ENCODE measurements at regions not wholly inside any gene's neighbourhood (a gene's known extent, or its start where the extent isn't known, plus 50 kb on each side); places are given as distances from the start of the nearest gene placed in this dataset.
"Not testable (repeated sequence)": the region's sequence is repeated elsewhere in the genome, so short reads cannot be mapped to it uniquely, and the experiment has no call there.

GRCh38 chr3:148510561-148510960, 187.1 kb upstream of the AGTR1 start:
- intact Hi-C loops (cut with DNase I) = no loop called here
- Histone ChIP-seq H3K4me1 (no peaks in the 10 kb centered on the region), H3K36me3 (no peaks in the 10 kb centered on the region), H3K27me3 (no peaks in the 10 kb centered on the region), H3K4me3 (no peak overlapping the region), H3K9me3 (no peaks in the 10 kb centered on the region), H3K27ac (no peak overlapping the region)
- TF ChIP-seq CTCF (IDR thresholded peaks at IDR 0.05) = no peak
- DNase-seq (ENCODE audit: low spot score in 2 of 2) = no peak

- Histone ChIP-seq H3K27ac (no peak overlapping the region), H3K4me1 (no peaks in the 10 kb centered on the region), H3K4me3 (no peak overlapping the region), H3K9me3 (no peaks in the 10 kb centered on the region), H3K36me3 (no peaks in the 10 kb centered on the region), H3K27me3 (no peaks in the 10 kb centered on the region)
- intact Hi-C loops (cut with DNase I) = no loop called here
- no peak for DNase-seq (ENCODE audit: low spot score in 2 of 2)
- no peak for TF ChIP-seq CTCF (IDR thresholded peaks at IDR 0.05)
These were observed 185.1 kb upstream of the AGTR1 start for GRCh38 chr3:148512648-148513047.

GRCh38 chr3:148513096-148513543, 184.6 kb upstream of the AGTR1 start:
- intact Hi-C loops (cut with DNase I) = no loop called here
- H3K4me1 ChIP-seq = no peaks in the 10 kb centered on the region
- no peak for TF ChIP-seq CTCF (IDR thresholded peaks at IDR 0.05)
- DNase-seq (ENCODE audit: low spot score in 2 of 2) = no peak
- no peak overlapping the region for H3K4me3 ChIP-seq
- no peaks in the 10 kb centered on the region for H3K36me3 ChIP-seq
- no peaks in the 10 kb centered on the region for H3K27me3 ChIP-seq
- H3K27ac ChIP-seq = no peak overlapping the region
- no peaks in the 10 kb centered on the region for H3K9me3 ChIP-seq

- intact Hi-C loops (cut with DNase I) = no loop called here
- no peak for TF ChIP-seq CTCF (IDR thresholded peaks at IDR 0.05)
- H3K9me3 ChIP-seq = no peaks in the 10 kb centered on the region
- no peak for DNase-seq (ENCODE audit: low spot score in 2 of 2)
- H3K27me3 ChIP-seq = no peaks in the 10 kb centered on the region
- H3K36me3 ChIP-seq = no peaks in the 10 kb centered on the region
- no peak overlapping the region for H3K27ac ChIP-seq
- no peak overlapping the region for H3K4me3 ChIP-seq
- H3K4me1 ChIP-seq = no peaks in the 10 kb centered on the region
These were observed 179.2 kb upstream of the AGTR1 start for GRCh38 chr3:148518520-148518919.

GRCh38 chr3:148525621-148526020, 172.1 kb upstream of the AGTR1 start:
- H3K4me1 ChIP-seq; H3K9me3 ChIP-seq; H3K4me3 ChIP-seq; DNase-seq (ENCODE audit: low spot score in 2 of 2); intact Hi-C loops (cut with DNase I); H3K27me3 ChIP-seq; H3K27ac ChIP-seq; H3K36me3 ChIP-seq: not testable (repeated sequence)

- Histone ChIP-seq H3K9me3 (no peaks in the 10 kb centered on the region), H3K4me3 (no peak overlapping the region), H3K27ac (no peak overlapping the region), H3K4me1 (peaks cover 0 to 8% of the 10 kb centered on the region in 2 donors), H3K27me3 (no peaks in the 10 kb centered on the region), H3K36me3 (no peaks in the 10 kb centered on the region)
- no peak for TF ChIP-seq CTCF (IDR thresholded peaks at IDR 0.05)
- intact Hi-C loops (cut with DNase I) = no loop called here
- no peak for DNase-seq (ENCODE audit: low spot score in 2 of 2)
These were observed 169.7 kb upstream of the AGTR1 start for GRCh38 chr3:148528024-148528423.

Data from ascending aorta (tissue), 2 donors.